BLaER1 (cell line): ENCODE measurements at regions not wholly inside any gene's neighbourhood (a gene's known extent, or its start where the extent isn't known, plus 50 kb on each side); places are given as distances from the start of the nearest gene placed in this dataset.
"Not testable (repeated sequence)": the region's sequence is repeated elsewhere in the genome, so short reads cannot be mapped to it uniquely, and the experiment has no call there.

ENCODE experiments used
- H3K27ac ChIP-seq: shearing (Covaris generic); formaldehyde crosslinking; 2 replicates; pipeline ENCODE4 v1.8.1; 2022
- H3K27me3 ChIP-seq: shearing (Covaris generic); formaldehyde crosslinking; 2 replicates; pipeline ENCODE4 v1.8.1; 2022
- H3K36me3 ChIP-seq: shearing (Covaris generic); formaldehyde crosslinking; 2 replicates; pipeline ENCODE4 v1.8.1; 2022
- H3K4me1 ChIP-seq: shearing (Covaris generic); formaldehyde crosslinking; 2 replicates; pipeline ENCODE4 v1.8.1; 2022
- H3K4me2 ChIP-seq: shearing (Covaris generic); formaldehyde crosslinking; 2 replicates; pipeline ENCODE4 v1.8.1; 2022
- H3K4me3 ChIP-seq: shearing (Covaris generic); formaldehyde crosslinking; 2 replicates; pipeline ENCODE4 v1.8.1; 2022
- H3K9ac ChIP-seq: shearing (Covaris generic); formaldehyde crosslinking; 2 replicates; pipeline ENCODE4 v1.8.1; 2022
- H3K9me3 ChIP-seq: shearing (Covaris generic); formaldehyde crosslinking; 2 replicates; pipeline ENCODE4 v1.8.1; 2022
- H4K20me1 ChIP-seq: shearing (Covaris generic); formaldehyde crosslinking; 2 replicates; pipeline ENCODE4 v1.8.1; 2022
- Cebpa-rat ChIP-seq: shearing (Covaris generic); IDR thresholded peaks from 2 replicates; pipeline ENCODE4 v1.8.1; 2022

DNA sequence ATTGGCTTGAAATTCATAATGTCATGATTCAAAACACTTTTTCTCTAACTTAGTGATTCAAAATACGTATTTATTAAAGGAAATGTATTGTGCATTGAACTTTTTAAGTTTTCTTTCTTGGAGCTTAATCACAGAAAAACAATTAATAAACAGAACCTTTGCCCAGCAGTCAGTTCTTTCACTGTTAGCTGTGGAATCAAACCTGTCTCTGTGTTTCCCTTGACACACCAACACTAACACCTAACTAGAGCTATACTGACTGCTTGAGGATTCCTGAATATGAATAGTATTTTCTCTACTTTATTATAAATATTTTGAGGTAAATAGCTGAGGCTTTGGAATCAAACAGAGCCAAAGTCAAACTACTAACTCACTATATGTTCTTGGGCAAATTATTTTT lies 296.4 kb downstream of the HIVEP2 start:
- Histone ChIP-seq H3K4me3 (no peak overlapping the region), H3K4me2 (no peak overlapping the region), H3K9me3 (no peaks in the 10 kb centered on the region), H4K20me1 (no peaks in the 10 kb centered on the region), H3K36me3 (no peaks in the 10 kb centered on the region), H3K27ac (no peak overlapping the region), H3K9ac (no peak overlapping the region), H3K4me1 (peaks cover 7% of the 10 kb centered on the region; the same call in 1 of the 2 replicates), H3K27me3 (no peaks in the 10 kb centered on the region)
- TF ChIP-seq Cebpa-rat = no peak

DNA sequence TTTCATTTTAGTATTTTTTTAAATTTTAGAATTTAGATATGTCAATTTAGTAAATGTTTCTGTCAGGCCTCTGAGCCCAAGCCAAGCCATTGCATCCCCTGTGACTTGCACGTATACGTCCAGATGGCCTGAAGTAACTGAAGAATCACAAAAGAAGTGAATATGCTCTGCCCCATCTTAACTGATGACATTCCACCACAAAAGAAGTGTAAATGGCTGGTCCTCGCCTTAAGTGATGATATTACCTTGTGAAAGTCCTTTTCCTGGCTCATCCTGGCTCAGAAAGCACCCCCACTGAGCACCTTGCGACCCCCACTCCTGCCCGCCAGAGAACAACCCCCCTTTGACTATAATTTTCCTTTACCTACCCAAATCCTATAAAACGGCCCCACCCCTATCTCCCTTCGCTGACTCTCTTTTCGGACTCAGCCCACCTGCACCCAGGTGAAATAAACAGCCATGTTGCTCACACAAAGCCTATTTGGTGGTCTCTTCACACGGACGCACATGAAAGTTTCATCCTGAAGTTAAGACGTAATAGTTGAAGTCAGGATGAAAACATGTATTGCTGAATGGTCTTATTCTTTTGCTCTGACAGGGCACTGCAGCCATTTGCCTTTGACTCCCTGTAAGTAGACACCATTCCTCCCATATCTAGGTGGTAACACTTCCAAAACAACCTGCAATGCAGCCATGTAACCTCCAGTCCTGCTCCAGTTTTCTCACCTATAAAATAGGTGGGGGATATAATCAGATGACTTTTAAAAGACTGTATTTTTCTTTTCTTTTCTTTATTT lies 295.3 kb downstream of the HIVEP2 start:
- H3K4me3 ChIP-seq, H4K20me1 ChIP-seq, H3K4me1 ChIP-seq, H3K27me3 ChIP-seq, H3K36me3 ChIP-seq, H3K9ac ChIP-seq, H3K27ac ChIP-seq, H3K9me3 ChIP-seq, H3K4me2 ChIP-seq: not testable (repeated sequence)

- Histone ChIP-seq H3K27ac (no peak overlapping the region), H3K9ac (no peak overlapping the region), H4K20me1 (no peaks in the 10 kb centered on the region), H3K4me3 (no peak overlapping the region), H3K9me3 (no peaks in the 10 kb centered on the region), H3K4me1 (peaks cover 7% of the 10 kb centered on the region; the same call in 1 of the 2 replicates), H3K36me3 (no peaks in the 10 kb centered on the region), H3K27me3 (no peaks in the 10 kb centered on the region), H3K4me2 (no peak overlapping the region)
- no peak for TF ChIP-seq Cebpa-rat
These were observed 293.6 kb downstream of the HIVEP2 start for GRCh38 chr6:142651384-142651783.

DNA sequence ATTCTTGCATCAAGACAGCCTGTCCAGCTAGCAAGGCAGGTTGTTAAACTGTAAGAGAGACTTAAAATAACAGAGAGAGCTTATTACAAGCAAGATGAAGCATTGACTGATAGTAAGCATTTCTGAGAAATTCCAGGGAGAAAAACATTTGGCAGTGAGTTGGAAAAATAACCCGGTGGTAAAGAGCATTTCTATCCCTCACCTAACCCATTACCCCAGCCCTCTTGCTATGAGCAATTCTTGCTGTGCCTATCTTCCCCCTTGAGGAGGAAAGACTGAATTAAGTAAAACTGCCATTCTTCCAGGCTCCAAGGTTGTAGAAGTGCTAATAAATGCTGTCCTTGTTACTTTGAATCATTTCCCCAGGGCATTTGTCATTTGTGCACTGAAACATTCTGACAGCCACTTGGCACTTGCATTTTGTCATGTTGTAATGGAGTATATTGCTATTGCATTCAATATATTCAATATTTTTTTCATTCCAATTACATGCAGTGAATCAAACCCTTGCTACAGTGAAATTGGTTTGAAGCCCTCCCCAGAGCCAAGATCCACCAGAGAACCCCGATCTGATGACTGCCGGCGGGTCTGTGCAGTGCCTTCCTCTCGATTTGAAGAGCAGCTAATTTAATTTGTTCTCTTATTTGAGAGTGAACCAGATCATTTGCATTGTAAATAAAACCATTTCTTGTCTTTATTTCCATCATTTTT lies 291.1 kb downstream of the HIVEP2 start:
- H3K9me3 ChIP-seq = no peaks in the 10 kb centered on the region
- H3K4me1 ChIP-seq = peaks cover 7% of the 10 kb centered on the region; the same call in 1 of the 2 replicates
- no peaks in the 10 kb centered on the region for H4K20me1 ChIP-seq
- no peak overlapping the region for H3K27ac ChIP-seq
- H3K4me3 ChIP-seq = no peak overlapping the region
- no peak for TF ChIP-seq Cebpa-rat
- H3K9ac ChIP-seq = no peak overlapping the region
- no peaks in the 10 kb centered on the region for H3K36me3 ChIP-seq
- no peak overlapping the region for H3K4me2 ChIP-seq
- H3K27me3 ChIP-seq = no peaks in the 10 kb centered on the region

- Histone ChIP-seq H3K9ac (no peak overlapping the region), H3K4me2 (no peak overlapping the region), H3K4me1 (no peaks in the 10 kb centered on the region), H3K9me3 (peaks cover 16% of the 10 kb centered on the region), H3K27ac (no peak overlapping the region), H3K4me3 (no peak overlapping the region), H4K20me1 (no peaks in the 10 kb centered on the region), H3K27me3 (no peaks in the 10 kb centered on the region), H3K36me3 (no peaks in the 10 kb centered on the region)
- no peak for TF ChIP-seq Cebpa-rat
These were observed 285.3 kb downstream of the HIVEP2 start for GRCh38 chr6:142659661-142660060.

DNA sequence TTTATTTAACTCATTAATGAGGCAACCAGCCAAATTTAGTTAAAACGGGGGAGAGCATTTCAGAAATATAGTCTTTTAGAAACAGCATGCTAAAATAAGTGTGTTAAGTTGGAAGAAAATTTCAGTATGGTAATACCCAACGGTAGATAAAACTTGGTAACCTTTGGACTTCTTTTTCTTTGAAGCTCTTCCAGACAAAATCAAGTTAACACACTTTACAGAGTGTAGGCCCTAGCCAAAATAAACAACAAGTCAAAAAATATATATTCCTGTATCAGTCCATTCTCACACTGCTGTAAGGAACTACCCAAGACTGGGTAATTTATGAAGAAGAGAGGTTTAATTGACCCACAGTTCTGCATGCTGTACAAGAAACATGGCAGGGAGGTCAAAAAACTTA lies 279.6 kb downstream of the HIVEP2 start:
- Histone ChIP-seq H3K27me3 (no peaks in the 10 kb centered on the region), H3K9me3 (peaks cover 27% of the 10 kb centered on the region), H3K4me2 (no peak overlapping the region), H4K20me1 (no peaks in the 10 kb centered on the region), H3K4me3 (no peak overlapping the region), H3K4me1 (peaks cover 9% of the 10 kb centered on the region), H3K27ac (no peak overlapping the region), H3K9ac (no peak overlapping the region), H3K36me3 (no peaks in the 10 kb centered on the region)
- no peak for TF ChIP-seq Cebpa-rat

DNA sequence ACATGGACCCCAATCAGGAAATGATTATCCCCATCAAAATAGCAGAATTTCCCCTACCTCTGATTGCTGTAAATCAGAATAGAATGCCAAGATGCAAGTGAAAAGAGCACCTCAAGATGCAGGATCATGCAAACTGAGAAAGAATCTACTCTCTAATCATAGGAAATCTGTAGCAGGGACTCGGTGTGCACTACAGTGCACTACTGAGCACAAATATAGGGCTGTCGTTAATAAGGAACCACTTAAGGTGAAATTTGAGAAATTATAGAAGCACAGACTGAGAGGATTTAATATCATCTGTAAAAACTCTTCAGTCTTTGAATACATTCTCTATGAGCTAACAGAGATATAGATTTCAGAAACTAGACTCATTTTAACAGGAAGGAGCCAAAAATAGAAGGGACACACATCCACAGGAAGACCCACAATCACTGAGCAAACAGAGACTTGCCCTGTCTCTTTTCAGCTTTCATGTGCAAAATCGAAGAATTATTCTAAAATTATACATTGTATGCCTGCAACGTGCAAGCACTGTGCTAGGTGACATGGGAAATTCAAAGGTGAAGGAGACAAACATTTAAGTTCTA lies 278.3 kb downstream of the HIVEP2 start:
- Histone ChIP-seq H3K27ac (no peak overlapping the region), H3K27me3 (no peaks in the 10 kb centered on the region), H4K20me1 (no peaks in the 10 kb centered on the region), H3K36me3 (no peaks in the 10 kb centered on the region), H3K9me3 (peaks cover 35% of the 10 kb centered on the region), H3K4me1 (peaks cover 18% of the 10 kb centered on the region), H3K4me3 (no peak overlapping the region), H3K9ac (no peak overlapping the region), H3K4me2 (peak overlapping the region; percentile 46)
- no peak for TF ChIP-seq Cebpa-rat

- Histone ChIP-seq H3K27me3 (no peaks in the 10 kb centered on the region), H3K9ac (no peak overlapping the region), H3K4me3 (no peak overlapping the region), H3K4me1 (peaks cover 27% of the 10 kb centered on the region), H3K36me3 (no peaks in the 10 kb centered on the region), H3K27ac (no peak overlapping the region), H3K9me3 (peaks cover 19% of the 10 kb centered on the region), H4K20me1 (no peaks in the 10 kb centered on the region), H3K4me2 (no peak overlapping the region)
- TF ChIP-seq Cebpa-rat = no peak
These were observed 275.3 kb downstream of the HIVEP2 start for GRCh38 chr6:142669471-142670351.

DNA sequence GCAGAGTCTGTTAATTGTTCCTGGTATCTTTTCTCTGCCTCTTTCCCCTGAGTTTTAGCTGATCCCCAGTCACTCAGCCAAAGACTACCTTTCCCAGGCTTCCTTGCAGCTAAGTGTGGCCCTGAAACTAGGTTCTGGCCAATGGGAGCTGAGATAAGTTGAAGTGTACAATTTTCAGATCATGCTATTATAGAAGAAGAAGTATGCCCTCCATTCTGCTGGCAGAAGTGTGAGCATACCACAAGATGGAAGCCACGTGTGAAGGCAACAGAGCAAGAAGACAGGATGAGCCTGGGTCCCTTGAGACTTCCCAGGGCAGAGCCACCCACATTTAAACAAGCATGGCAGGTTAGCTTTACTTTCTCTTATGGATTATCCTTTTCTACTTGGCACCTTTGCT lies 273.2 kb downstream of the HIVEP2 start:
- no peak for TF ChIP-seq Cebpa-rat
- no peak overlapping the region for H3K4me3 ChIP-seq
- H3K9ac ChIP-seq = no peak overlapping the region
- no peaks in the 10 kb centered on the region for H3K27me3 ChIP-seq
- H3K27ac ChIP-seq = peak overlapping the region; percentile 33; the same call in 1 of the 2 replicates
- peak overlapping the region; percentile 68 for H3K4me2 ChIP-seq
- no peaks in the 10 kb centered on the region for H4K20me1 ChIP-seq
- H3K4me1 ChIP-seq = peaks cover 21% of the 10 kb centered on the region
- no peaks in the 10 kb centered on the region for H3K36me3 ChIP-seq
- peaks cover 8% of the 10 kb centered on the region for H3K9me3 ChIP-seq
